NB4 (cell line): ENCODE measurements at regions not wholly inside any gene's neighbourhood (a gene's known extent, or its start where the extent isn't known, plus 50 kb on each side); places are given as distances from the start of the nearest gene placed in this dataset.

Experiments
- DNase-seq: peaks from one replicate; pipeline ENCODE4 v3.0.0; 2010; ENCODE audit warnings: low read depth
- H3K4me3 ChIP-seq: one replicate; pipeline ENCODE4 v1.5.1; 2011; ENCODE audit warnings: mild to moderate bottlenecking, low read depth, low read length, moderate library complexity
- CTCF ChIP-seq: IDR thresholded peaks from one replicate; pipeline ENCODE4 v1.5.1; 2012; ENCODE audit warnings: low read depth, low read length
- MAX ChIP-seq: IDR thresholded peaks from 2 replicates; pipeline ENCODE4 v1.6.1; 2011; ENCODE audit warnings: low read depth, low read length
- MYC ChIP-seq: IDR thresholded peaks from 2 replicates; pipeline ENCODE4 v1.6.1; 2011; ENCODE audit warnings: low read depth, low read length
- POLR2A ChIP-seq: IDR thresholded peaks from 2 replicates; pipeline ENCODE4 v1.6.1; 2011; ENCODE audit warnings: mild to moderate bottlenecking; ENCODE audit not compliant: insufficient read length; ENCODE audit errors: extremely low read depth

GRCh38 chr2:150266931-150267330 is 220.5 kb downstream of the RND3 start:
- no peak overlapping the region for H3K4me3 ChIP-seq
- TF ChIP-seq MAX, result no peak
- TF ChIP-seq MYC, result no peak
- TF ChIP-seq POLR2A, result no peak
- TF ChIP-seq CTCF, result no peak
- no peak for DNase-seq

GRCh38 chr2:150264442-150264841 is 223.0 kb downstream of the RND3 start:
- TF ChIP-seq MAX (no peak), CTCF (no peak), MYC (no peak), POLR2A (no peak)
- H3K4me3 ChIP-seq, result no peak overlapping the region
- no peak for DNase-seq

GRCh38 chr2:150261691-150262090 is 225.8 kb downstream of the RND3 start:
- DNase-seq, result no peak
- no peak for TF ChIP-seq MAX
- no peak for TF ChIP-seq POLR2A
- no peak for TF ChIP-seq CTCF
- TF ChIP-seq MYC, result no peak
- H3K4me3 ChIP-seq, result no peak overlapping the region

GRCh38 chr2:150260636-150261035 is 226.8 kb downstream of the RND3 start:
- TF ChIP-seq CTCF, result no peak
- no peak for TF ChIP-seq MYC
- TF ChIP-seq POLR2A, result no peak
- no peak for TF ChIP-seq MAX
- DNase-seq, result no peak
- no peak overlapping the region for H3K4me3 ChIP-seq

- TF ChIP-seq MYC (no peak), MAX (no peak), CTCF (no peak), POLR2A (no peak)
- DNase-seq, result no peak
- H3K4me3 ChIP-seq, result no peak overlapping the region
Measured at GRCh38 chr2:150259746-150260145, 227.7 kb downstream of the RND3 start.

GRCh38 chr2:150258781-150259307 is 228.6 kb downstream of the RND3 start:
- DNase-seq, result no peak
- TF ChIP-seq MAX, result no peak
- TF ChIP-seq POLR2A, result no peak
- TF ChIP-seq MYC, result no peak
- no peak for TF ChIP-seq CTCF
- no peak overlapping the region for H3K4me3 ChIP-seq
